Trophoblast cell (in vitro differentiated cells and primary cell): ENCODE measurements at regions not wholly inside any gene's neighbourhood (a gene's known extent, or its start where the extent isn't known, plus 50 kb on each side); places are given as distances from the start of the nearest gene placed in this dataset.
"Not testable (repeated sequence)": the region's sequence is repeated elsewhere in the genome, so short reads cannot be mapped to it uniquely, and the experiment has no call there.

Source experiments
- DNase-seq, 2 donors: peaks; one replicate each; pipeline ENCODE4 v3.0.0-alpha.2; 2016
- H2AFZ ChIP-seq: 2 replicates; pipeline ENCODE4 v1.6.1; 2013; ENCODE audit warnings: low read length, moderate library complexity, mild to moderate bottlenecking; ENCODE audit not compliant: insufficient read depth, poor library complexity
- H2AK5ac ChIP-seq: 2 replicates; pipeline ENCODE4 v1.6.1; 2013; ENCODE audit warnings: mild to moderate bottlenecking, low read length
- H2BK120ac ChIP-seq: 2 replicates; pipeline ENCODE4 v1.6.1; 2013; ENCODE audit warnings: low read length, mild to moderate bottlenecking, moderate library complexity; ENCODE audit not compliant: insufficient read depth, poor library complexity
- H2BK12ac ChIP-seq: 2 replicates; pipeline ENCODE4 v1.6.1; 2013; ENCODE audit warnings: mild to moderate bottlenecking, low read length, moderate library complexity
- H2BK5ac ChIP-seq: 2 replicates; pipeline ENCODE4 v1.6.1; 2013; ENCODE audit warnings: low read length, low read depth, moderate library complexity, mild to moderate bottlenecking; ENCODE audit not compliant: poor library complexity
- H3K14ac ChIP-seq: 2 replicates; pipeline ENCODE4 v1.6.1; 2013; ENCODE audit warnings: mild to moderate bottlenecking, low read length
- H3K18ac ChIP-seq: 2 replicates; pipeline ENCODE4 v1.6.1; 2013; ENCODE audit warnings: mild to moderate bottlenecking, low read length
- H3K23ac ChIP-seq: 2 replicates; pipeline ENCODE4 v1.6.1; 2013; ENCODE audit warnings: low read length
- H3K27ac ChIP-seq: 2 replicates; pipeline ENCODE4 v1.5.1; 2013; ENCODE audit warnings: low read depth, mild to moderate bottlenecking, inconsistent platforms, low read length, moderate library complexity
- H3K27me3 ChIP-seq: 2 replicates; pipeline ENCODE4 v1.6.1; 2013; ENCODE audit warnings: inconsistent platforms, mild to moderate bottlenecking, low read length, moderate library complexity; ENCODE audit not compliant: insufficient read depth
- H3K36me3 ChIP-seq, 2 experiments: 1 replicate in 1 of 2; 2 replicates in 1 of 2; pipeline ENCODE4 v1.6.1; 2013; ENCODE audit warnings: low read length in 2 of 2, mild to moderate bottlenecking in 2 of 2, moderate library complexity in 1 of 2; ENCODE audit not compliant: insufficient read depth in 2 of 2, control insufficient read depth in 1 of 2
- H3K4ac ChIP-seq: 2 replicates; pipeline ENCODE4 v1.6.1; 2013; ENCODE audit warnings: low read depth, mild to moderate bottlenecking, low read length, moderate library complexity
- H3K4me1 ChIP-seq, 2 experiments: 1 replicate in 1 of 2; 2 replicates in 1 of 2; pipeline ENCODE4 v1.6.1; 2013; ENCODE audit warnings: low read length in 2 of 2, mild to moderate bottlenecking in 2 of 2, moderate library complexity in 1 of 2; ENCODE audit not compliant: insufficient read depth in 2 of 2, control insufficient read depth in 1 of 2
- H3K4me2 ChIP-seq: 2 replicates; pipeline ENCODE4 v1.6.1; 2013; ENCODE audit warnings: inconsistent platforms, mild to moderate bottlenecking, low read length, moderate library complexity
- H3K4me3 ChIP-seq: 2 replicates; pipeline ENCODE4 v1.5.1; 2013; ENCODE audit warnings: mild to moderate bottlenecking, low read depth, low read length, inconsistent platforms
- H3K79me1 ChIP-seq: one replicate; pipeline ENCODE4 v1.6.1; 2013; ENCODE audit warnings: low read length
- H3K79me2 ChIP-seq: 2 replicates; pipeline ENCODE4 v1.6.1; 2013; ENCODE audit warnings: low read length, mild to moderate bottlenecking; ENCODE audit not compliant: control insufficient read depth, insufficient read depth, poor library complexity
- H3K9ac ChIP-seq: 2 replicates; pipeline ENCODE4 v1.6.1; 2013; ENCODE audit warnings: mild to moderate bottlenecking, low read length
- H3K9me3 ChIP-seq: 2 replicates; pipeline ENCODE4 v1.6.1; 2013; ENCODE audit warnings: low read depth, mild to moderate bottlenecking, control low read depth, inconsistent platforms, low read length; ENCODE audit not compliant: insufficient read depth
- H4K12ac ChIP-seq: 2 replicates; pipeline ENCODE4 v1.6.1; 2013; ENCODE audit warnings: low read depth, mild to moderate bottlenecking, low read length, moderate library complexity
- H4K8ac ChIP-seq: 2 replicates; pipeline ENCODE4 v1.6.1; 2013; ENCODE audit warnings: low read depth, mild to moderate bottlenecking, low read length, moderate library complexity
- H4K91ac ChIP-seq: one replicate; pipeline ENCODE4 v1.6.1; 2013; ENCODE audit warnings: low read depth, mild to moderate bottlenecking, low read length, moderate library complexity
- WGBS: extraction: QIAGEN DNeasy Blood & Tissue Kit; methylation state at CpG from one replicate; pipeline ENCODE4 v1.1.7; 2013; ENCODE audit warnings: missing lambda C conversion rate; ENCODE audit not compliant: insufficient read length, insufficient coverage; ENCODE audit errors: extremely low coverage; 5-methylcytosine and 5-hydroxymethylcytosine counted together

- H2BK120ac ChIP-seq, H3K18ac ChIP-seq, H3K4ac ChIP-seq, H3K27me3 ChIP-seq, H3K36me3 ChIP-seq, H3K23ac ChIP-seq, DNase-seq, H3K27ac ChIP-seq, H3K79me2 ChIP-seq, H3K4me3 ChIP-seq, H4K12ac ChIP-seq, H2BK5ac ChIP-seq, H4K8ac ChIP-seq, H3K79me1 ChIP-seq, H2AFZ ChIP-seq, H3K14ac ChIP-seq, H2AK5ac ChIP-seq, H3K9ac ChIP-seq, H3K4me1 ChIP-seq, H4K91ac ChIP-seq, H2BK12ac ChIP-seq, H3K4me2 ChIP-seq, H3K9me3 ChIP-seq: not testable (repeated sequence)
- no CpG with 5 or more reads among the region's 5 CpGs for WGBS
These were observed 53.1 kb downstream of the HSFY1 start for GRCh38 chrY:18599606-18600005.

GRCh38 chrY:18601287-18601686, 54.8 kb downstream of the HSFY1 start:
- not testable (repeated sequence) for H3K23ac ChIP-seq, H3K9me3 ChIP-seq, H3K79me2 ChIP-seq, H2BK5ac ChIP-seq, DNase-seq, H3K4ac ChIP-seq, H3K18ac ChIP-seq, H2AK5ac ChIP-seq, H3K27ac ChIP-seq, H3K9ac ChIP-seq, H3K4me1 ChIP-seq, H2BK120ac ChIP-seq, H4K12ac ChIP-seq, H2BK12ac ChIP-seq, H3K79me1 ChIP-seq, H3K4me3 ChIP-seq, H3K36me3 ChIP-seq, H2AFZ ChIP-seq, H3K14ac ChIP-seq, H4K8ac ChIP-seq, H3K4me2 ChIP-seq, H4K91ac ChIP-seq, H3K27me3 ChIP-seq
- WGBS = no CpG with 5 or more reads among the region's 2 CpGs

- not testable (repeated sequence) for H3K18ac ChIP-seq, H2BK5ac ChIP-seq, H3K79me1 ChIP-seq, H3K4me2 ChIP-seq, H2AFZ ChIP-seq, H2AK5ac ChIP-seq, H4K12ac ChIP-seq, H3K14ac ChIP-seq, H4K91ac ChIP-seq, H2BK12ac ChIP-seq, H3K36me3 ChIP-seq, H3K23ac ChIP-seq, H3K27ac ChIP-seq, H3K4me3 ChIP-seq, H3K9me3 ChIP-seq, H3K4ac ChIP-seq, H4K8ac ChIP-seq, H3K79me2 ChIP-seq, H3K4me1 ChIP-seq, H3K27me3 ChIP-seq, DNase-seq, H3K9ac ChIP-seq, H2BK120ac ChIP-seq
- WGBS = no CpG with 5 or more reads among the region's 5 CpGs
These were observed 59.7 kb downstream of the HSFY1 start for GRCh38 chrY:18606251-18606650.

DNA sequence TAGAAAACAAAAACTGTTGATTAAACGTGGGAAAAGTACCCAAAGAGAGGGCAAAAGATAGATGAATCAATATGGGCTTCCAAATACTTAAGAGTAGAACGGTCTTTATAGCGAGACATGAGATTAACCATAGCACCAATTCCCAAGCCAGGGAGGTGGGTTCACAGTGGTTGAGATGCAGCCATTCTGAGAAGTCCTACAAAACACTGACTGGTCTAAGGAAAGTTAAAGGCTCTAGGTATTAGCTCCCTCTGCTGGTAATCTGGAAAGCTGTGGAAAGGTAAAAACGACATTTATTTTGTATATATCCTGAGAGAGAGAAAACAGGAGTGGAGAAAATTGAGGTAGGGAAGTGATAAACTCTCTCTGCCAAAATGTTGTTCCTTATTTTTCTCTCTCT, 61.7 kb downstream of the HSFY1 start:
- not testable (repeated sequence) for H3K79me2 ChIP-seq, H3K79me1 ChIP-seq, H2BK120ac ChIP-seq, DNase-seq, H3K9me3 ChIP-seq, H2AFZ ChIP-seq, H4K8ac ChIP-seq, H4K12ac ChIP-seq, H3K4ac ChIP-seq, H3K9ac ChIP-seq, H3K4me1 ChIP-seq, H2AK5ac ChIP-seq, H2BK5ac ChIP-seq, H3K27ac ChIP-seq, H3K23ac ChIP-seq, H3K4me3 ChIP-seq, H4K91ac ChIP-seq, H3K27me3 ChIP-seq, H2BK12ac ChIP-seq, H3K18ac ChIP-seq, H3K36me3 ChIP-seq, H3K14ac ChIP-seq, H3K4me2 ChIP-seq
- no CpG with 5 or more reads among the region's 4 CpGs for WGBS
